Body of pancreas (tissue), 4 donors: ENCODE measurements at regions not wholly inside any gene's neighbourhood (a gene's known extent, or its start where the extent isn't known, plus 50 kb on each side); places are given as distances from the start of the nearest gene placed in this dataset.

Source experiments
- ATAC-seq: fragments of 150-250 bp; one replicate; pipeline ENCODE4 v1.9.1; 2016
- DNase-seq, 4 donors: peaks; one replicate each; pipeline ENCODE4 v3.0.0-alpha.2; 2019
- H3K27ac ChIP-seq, 4 donors: fragments of 200-600 bp; sonication (generic); 1 replicate in 3 of 4; 2 replicates in 1 of 4; pipeline versions ENCODE4 v1.5.1 to v1.6.1; 2016 to 2019; ENCODE audit warnings: mild to moderate bottlenecking in 1 of 4, mixed read lengths in 1 of 4, moderate library complexity in 1 of 4
- H3K27me3 ChIP-seq, 2 donors: fragments of 200-600 bp; sonication (generic); one replicate each; pipeline ENCODE4 v1.6.0; 2016; ENCODE audit warnings: mild to moderate bottlenecking in 1 of 2
- H3K36me3 ChIP-seq, 2 donors: fragments of 200-600 bp; sonication (generic); replicated peaks in 1 of 2; 2 replicates each; pipeline ENCODE4 v1.5.1; 2016; ENCODE audit warnings: low read depth in 2 of 2; ENCODE audit not compliant: insufficient read depth in 1 of 2
- H3K4me1 ChIP-seq: fragments of 200-600 bp; sonication (generic); one replicate; pipeline ENCODE4 v1.6.0; 2016
- H3K4me3 ChIP-seq, 2 donors: fragments of 200-600 bp; sonication (generic); 1 replicate in 1 of 2; 2 replicates in 1 of 2; pipeline ENCODE4 v1.5.1; 2016 to 2019
- H3K9me3 ChIP-seq, 3 donors: fragments of 200-600 bp; sonication (generic); 1 replicate in 2 of 3; 2 replicates in 1 of 3; pipeline ENCODE4 v1.5.1; 2016
- CTCF ChIP-seq, 7 experiments: fragments of 450-650 bp in 4 of 7; fragments of 200-600 bp in 3 of 7; sonication (generic) in 3 of 7; IDR thresholded peaks; one replicate each; pipeline ENCODE4 v1.5.1; 2016 to 2019; ENCODE audit warnings: antibody characterized with exemption in 7 of 7
- POLR2A ChIP-seq, 3 donors: fragments of 450-650 bp; IDR thresholded peaks; one replicate each; pipeline ENCODE4 v1.6.1; 2016; ENCODE audit warnings: antibody characterized with exemption in 3 of 3, mild to moderate bottlenecking in 2 of 3
- WGBS, 2 donors: methylation state at CpG; one replicate each; pipeline ENCODE4 v1.1.5; 2017; 5-methylcytosine and 5-hydroxymethylcytosine counted together
- intact Hi-C: fragments of 100-400 bp; cut with DNase I; formaldehyde crosslinking; loops from one replicate; pipeline ENCODE4 v1.15.1; 2023

GRCh38 chr20:24203526-24204183 is 215.1 kb upstream of the GGTLC1 start:
- WGBS, 2 donors: 45 to 57% methylated on average over 7 of the region's 7 CpGs
- Histone ChIP-seq H3K9me3 (no peaks in the 10 kb centered on the region), H3K4me1 (no peaks in the 10 kb centered on the region), H3K4me3 (no peak overlapping the region), H3K27me3 (no peaks in the 10 kb centered on the region), H3K36me3 (no peaks in the 10 kb centered on the region), H3K27ac (no peak overlapping the region)
- DNase-seq: no peak
- TF ChIP-seq CTCF (IDR thresholded peaks at IDR 0.05) (no peak), POLR2A (IDR thresholded peaks at IDR 0.05) (no peak)
- ATAC-seq: no peak
- intact Hi-C loops: no loop called here

- Histone ChIP-seq H3K9me3 (no peaks in the 10 kb centered on the region), H3K36me3 (no peaks in the 10 kb centered on the region), H3K27me3 (no peaks in the 10 kb centered on the region), H3K4me3 (no peak overlapping the region), H3K4me1 (no peaks in the 10 kb centered on the region), H3K27ac (no peak overlapping the region)
- 60 to 69% methylated on average over 6 of the region's 6 CpGs for WGBS, 2 donors
- no peak for TF ChIP-seq POLR2A (IDR thresholded peaks at IDR 0.05)
- no peak for TF ChIP-seq CTCF (IDR thresholded peaks at IDR 0.05)
- no peak for ATAC-seq
- intact Hi-C loops: no loop called here
- no peak for DNase-seq
These were observed 210.9 kb upstream of the GGTLC1 start for GRCh38 chr20:24199501-24199900.

GRCh38 chr20:24194143-24194542 is 205.6 kb upstream of the GGTLC1 start:
- H3K27me3 ChIP-seq: no peaks in the 10 kb centered on the region

GRCh38 chr20:24190905-24191304 is 202.3 kb upstream of the GGTLC1 start:
- intact Hi-C loops: no loop called here
- Histone ChIP-seq H3K9me3 (no peaks in the 10 kb centered on the region), H3K27ac (no peak overlapping the region), H3K36me3 (no peaks in the 10 kb centered on the region), H3K4me1 (no peaks in the 10 kb centered on the region), H3K4me3 (no peak overlapping the region), H3K27me3 (no peaks in the 10 kb centered on the region)
- WGBS, 2 donors: 91 to 93% methylated on average over 1 of the region's 1 CpG
- TF ChIP-seq POLR2A (IDR thresholded peaks at IDR 0.05): no peak
- DNase-seq (no peak), ATAC-seq (no peak)

More at GRCh38 chr20:24194143-24194542, 205.6 kb upstream of the GGTLC1 start:
- WGBS, 2 donors: 64 to 89% methylated on average over 3 of the region's 3 CpGs
- TF ChIP-seq CTCF (IDR thresholded peaks at IDR 0.05) (no peak), POLR2A (IDR thresholded peaks at IDR 0.05) (no peak)
- Histone ChIP-seq H3K27ac (no peak overlapping the region), H3K36me3 (no peaks in the 10 kb centered on the region), H3K4me3 (no peak overlapping the region), H3K4me1 (no peaks in the 10 kb centered on the region), H3K9me3 (no peaks in the 10 kb centered on the region)
- intact Hi-C loops: no loop called here
- ATAC-seq (no peak), DNase-seq (no peak)

- H3K27me3 ChIP-seq: no peaks in the 10 kb centered on the region
- H3K36me3 ChIP-seq: no peaks in the 10 kb centered on the region
- no peaks in the 10 kb centered on the region for H3K4me1 ChIP-seq
- no peak for TF ChIP-seq POLR2A (IDR thresholded peaks at IDR 0.05)
- TF ChIP-seq CTCF (IDR thresholded peaks at IDR 0.05): no peak
- intact Hi-C loops: no loop called here
- ATAC-seq (no peak), DNase-seq (no peak)
- H3K4me3 ChIP-seq: no peak overlapping the region
- no peak overlapping the region for H3K27ac ChIP-seq
- H3K9me3 ChIP-seq: no peaks in the 10 kb centered on the region
These were observed 197.2 kb upstream of the GGTLC1 start for GRCh38 chr20:24185791-24186190.
